ENCODE measurements at regions not wholly inside any gene's neighbourhood (a gene's known extent, or its start where the extent isn't known, plus 50 kb on each side); places are given as distances from the start of the nearest gene placed in this dataset.

DNA sequence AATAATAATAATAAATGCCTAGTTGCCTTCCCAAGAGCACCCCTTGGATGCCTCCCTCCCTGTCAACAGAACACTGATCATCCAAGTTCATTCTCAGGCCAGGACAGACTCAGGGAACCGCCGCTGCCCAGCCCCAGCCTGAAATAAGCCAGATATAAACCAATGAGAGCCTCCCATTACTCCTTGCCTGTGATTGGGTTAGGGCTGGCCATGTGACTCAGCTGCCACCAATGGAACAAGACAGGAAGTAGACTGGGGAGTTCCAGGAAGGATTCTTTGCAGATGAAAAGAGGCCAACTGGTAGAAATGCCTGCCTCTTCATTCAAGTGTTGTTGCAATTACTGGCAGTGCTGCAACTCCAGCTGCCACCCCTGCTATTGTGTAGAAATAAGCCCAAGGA, 146.4 kb upstream of the TIAM1 start:
- Mint-ChIP-seq H3K27me3 (ENCODE audit: low read depth) (no peaks in the 10 kb centered on the region), H3K4me3 (no peak overlapping the region), H3K9me3 (peaks cover 6 to 8% of the 10 kb centered on the region in 2 experiments; a peak in 4 of 5 replicates), H3K27ac (peak overlapping the region in 1 of 3 experiments; percentile 92; a peak in 1 of 7 replicates), H3K36me3 (ENCODE audit: insufficient read depth in 1 of 3, low read depth in 3 of 3) (peaks cover 9 to 12% (median 11%) of the 10 kb centered on the region in 3 experiments; a peak in 6 of 7 replicates), H3K4me1 (peaks cover 5 to 9% of the 10 kb centered on the region in 2 experiments; a peak in 2 of 4 replicates)
- Histone ChIP-seq H4K8ac (replicated peaks; ENCODE audit: insufficient read length, low read depth, low read length) (no peak overlapping the region), H3K9ac (ENCODE audit: extremely low read depth, insufficient read length, low read length) (no peak overlapping the region), H2AK5ac (ENCODE audit: insufficient read length, low read length) (no peak overlapping the region), H3K23ac (ENCODE audit: insufficient read length, low read depth, low read length) (no peak overlapping the region), H3K4me1 (ENCODE audit: insufficient read depth, low read length) (no peaks in the 10 kb centered on the region), H3K14ac (ENCODE audit: insufficient read depth, low read length) (no peak overlapping the region), H4K20me1 (ENCODE audit: control insufficient read depth, insufficient read depth, insufficient read length) (no peaks in the 10 kb centered on the region), H2BK12ac (ENCODE audit: insufficient read length, low read depth, low read length) (no peak overlapping the region), H3K23me2 (ENCODE audit: insufficient read length, low read depth, low read length, poor library complexity, severe bottlenecking) (no peaks in the 10 kb centered on the region), H3K27me3 (ENCODE audit: insufficient read depth, low read length) (no peaks in the 10 kb centered on the region), H2AFZ (ENCODE audit: low read length) (no peak overlapping the region), H2BK15ac (ENCODE audit: low read depth, low read length) (no peak overlapping the region), H3K4me2 (ENCODE audit: insufficient read depth, insufficient read length, low read length) (no peak overlapping the region), H3K79me2 (ENCODE audit: insufficient read depth, low read length) (no peaks in the 10 kb centered on the region), H4K5ac (ENCODE audit: insufficient read length, low read depth, low read length) (no peak overlapping the region), H3K4ac (ENCODE audit: low read depth, low read length) (no peak overlapping the region), H3K27ac (ENCODE audit: insufficient read length, low read depth, low read length) (no peak overlapping the region), H2BK20ac (ENCODE audit: low read depth, low read length, poor library complexity, severe bottlenecking) (no peak overlapping the region), H3T11ph (ENCODE audit: low read length) (no peak overlapping the region), H3K56ac (ENCODE audit: insufficient read length, low read depth, low read length) (no peak overlapping the region), H3K18ac (ENCODE audit: insufficient read length, low read depth, low read length) (no peak overlapping the region), H4K91ac (ENCODE audit: insufficient read length, low read depth, low read length) (no peak overlapping the region), H2BK5ac (ENCODE audit: insufficient read length, low read length) (no peak overlapping the region), H3K79me1 (ENCODE audit: insufficient read depth, low read depth, low read length, poor library complexity, severe bottlenecking) (no peaks in the 10 kb centered on the region), H2BK120ac (ENCODE audit: low read depth, low read length, poor library complexity, severe bottlenecking) (peak overlapping the region; percentile 44), H3K9me3 (ENCODE audit: control insufficient read depth, low read depth, low read length) (peaks cover 4% of the 10 kb centered on the region)
- TF ChIP-seq, protein P1, sequence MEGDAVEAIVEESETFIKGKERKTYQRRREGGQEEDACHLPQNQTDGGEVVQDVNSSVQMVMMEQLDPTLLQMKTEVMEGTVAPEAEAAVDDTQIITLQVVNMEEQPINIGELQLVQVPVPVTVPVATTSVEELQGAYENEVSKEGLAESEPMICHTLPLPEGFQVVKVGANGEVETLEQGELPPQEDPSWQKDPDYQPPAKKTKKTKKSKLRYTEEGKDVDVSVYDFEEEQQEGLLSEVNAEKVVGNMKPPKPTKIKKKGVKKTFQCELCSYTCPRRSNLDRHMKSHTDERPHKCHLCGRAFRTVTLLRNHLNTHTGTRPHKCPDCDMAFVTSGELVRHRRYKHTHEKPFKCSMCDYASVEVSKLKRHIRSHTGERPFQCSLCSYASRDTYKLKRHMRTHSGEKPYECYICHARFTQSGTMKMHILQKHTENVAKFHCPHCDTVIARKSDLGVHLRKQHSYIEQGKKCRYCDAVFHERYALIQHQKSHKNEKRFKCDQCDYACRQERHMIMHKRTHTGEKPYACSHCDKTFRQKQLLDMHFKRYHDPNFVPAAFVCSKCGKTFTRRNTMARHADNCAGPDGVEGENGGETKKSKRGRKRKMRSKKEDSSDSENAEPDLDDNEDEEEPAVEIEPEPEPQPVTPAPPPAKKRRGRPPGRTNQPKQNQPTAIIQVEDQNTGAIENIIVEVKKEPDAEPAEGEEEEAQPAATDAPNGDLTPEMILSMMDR (conservative IDR thresholded peaks at IDR 0.05), result no peak
- DNase-seq, result no peak
- no CpG with 5 or more reads among the region's 2 CpGs for WGBS (ENCODE audit: extremely low coverage, insufficient read length, low lambda C conversion rate)
